Neural progenitor cell (in vitro differentiated cells): ENCODE measurements at regions not wholly inside any gene's neighbourhood (a gene's known extent, or its start where the extent isn't known, plus 50 kb on each side); places are given as distances from the start of the nearest gene placed in this dataset.

Experiments
- DNase-seq: peaks from one replicate; pipeline ENCODE4 v3.0.0-alpha.2; 2016; ENCODE audit warnings: low spot score
- H2AFZ ChIP-seq: fragments of 200-600 bp; sonication (generic); replicated peaks from 2 replicates; pipeline ENCODE4 v1.6.1; 2016; ENCODE audit warnings: antibody characterized with exemption
- H3F3A ChIP-seq: fragments of 200-600 bp; sonication (generic); 2 replicates; pipeline ENCODE4 v1.6.1; 2016; ENCODE audit warnings: antibody characterized with exemption, low read depth
- H3K27ac ChIP-seq: fragments of 200-600 bp; sonication (generic); 2 replicates; pipeline ENCODE4 v1.5.1; 2016; ENCODE audit warnings: mild to moderate bottlenecking
- H3K27me3 ChIP-seq: fragments of 200-600 bp; sonication (generic); 2 replicates; pipeline ENCODE4 v1.6.1; 2016; ENCODE audit warnings: mild to moderate bottlenecking, moderate library complexity
- H3K36me3 ChIP-seq: fragments of 200-600 bp; sonication (generic); 2 replicates; pipeline ENCODE4 v1.5.1; 2016
- H3K4me1 ChIP-seq: fragments of 200-600 bp; sonication (generic); 2 replicates; pipeline ENCODE4 v1.6.1; 2016; ENCODE audit warnings: mixed run types
- H3K4me2 ChIP-seq: fragments of 200-600 bp; sonication (generic); 2 replicates; pipeline ENCODE4 v1.6.1; 2016
- H3K4me3 ChIP-seq: fragments of 200-600 bp; sonication (generic); 2 replicates; pipeline ENCODE4 v1.5.1; 2016
- H3K79me2 ChIP-seq: fragments of 200-600 bp; sonication (generic); 2 replicates; pipeline ENCODE4 v1.6.1; 2016; ENCODE audit warnings: low read depth
- H3K9ac ChIP-seq: fragments of 200-600 bp; sonication (generic); 2 replicates; pipeline ENCODE4 v1.6.1; 2016
- H3K9me3 ChIP-seq: fragments of 200-600 bp; sonication (generic); 2 replicates; pipeline ENCODE4 v1.5.1; 2016; ENCODE audit warnings: low read depth
- H4K20me1 ChIP-seq: fragments of 200-600 bp; sonication (generic); 2 replicates; pipeline ENCODE4 v1.6.1; 2016; ENCODE audit warnings: low read depth
- H3K27ac Mint-ChIP-seq: 3 replicates; pipeline ENCODE4 v1.8.0; 2021; ENCODE audit warnings: mixed read lengths
- H3K27me3 Mint-ChIP-seq: 2 replicates; pipeline ENCODE4 v1.8.0; 2022; ENCODE audit warnings: low read depth, mild to moderate bottlenecking, inconsistent platforms, moderate library complexity, mixed read lengths; ENCODE audit not compliant: insufficient read depth
- H3K36me3 Mint-ChIP-seq: 3 replicates; pipeline ENCODE4 v1.8.0; 2021; ENCODE audit warnings: mixed read lengths
- H3K4me1 Mint-ChIP-seq: 3 replicates; pipeline ENCODE4 v1.8.0; 2021; ENCODE audit warnings: mixed read lengths
- H3K4me3 Mint-ChIP-seq: 3 replicates; pipeline ENCODE4 v1.8.0; 2021; ENCODE audit warnings: mild to moderate bottlenecking, moderate library complexity, mixed read lengths
- H3K9me3 Mint-ChIP-seq: 3 replicates; pipeline ENCODE4 v1.8.0; 2020; ENCODE audit warnings: mixed read lengths
- CTCF ChIP-seq: fragments of 200-600 bp; sonication (generic); IDR thresholded peaks from 2 replicates; pipeline ENCODE4 v1.5.1; 2017; ENCODE audit warnings: antibody characterized with exemption, mild to moderate bottlenecking
- EZH2 ChIP-seq: fragments of 200-600 bp; sonication (generic); IDR thresholded peaks from 2 replicates; pipeline ENCODE4 v1.6.1; 2017; ENCODE audit warnings: antibody characterized with exemption, mild to moderate bottlenecking, moderate library complexity
- EZH2phosphoT487 ChIP-seq: fragments of 200-600 bp; sonication (generic); IDR thresholded peaks from 2 replicates; pipeline ENCODE4 v1.6.1; 2017; ENCODE audit warnings: antibody characterized with exemption

GRCh38 chr19:32273483-32273882 is 71.9 kb upstream of the ZNF507 start:
- H3K79me2 ChIP-seq, result no peaks in the 10 kb centered on the region
- H3K4me3 ChIP-seq, result no peak overlapping the region
- TF ChIP-seq EZH2phosphoT487, result no peak
- TF ChIP-seq EZH2, result no peak
- TF ChIP-seq CTCF, result no peak
- H3K4me1 ChIP-seq, result no peaks in the 10 kb centered on the region
- no peak overlapping the region for H3K4me2 ChIP-seq
- H3K27me3 ChIP-seq, result no peaks in the 10 kb centered on the region
- Mint-ChIP-seq H3K9me3 (peaks cover 3% of the 10 kb centered on the region), H3K27me3 (peaks cover 2% of the 10 kb centered on the region), H3K36me3 (peaks cover 2% of the 10 kb centered on the region), H3K4me3 (no peak overlapping the region), H3K27ac (no peak overlapping the region), H3K4me1 (no peaks in the 10 kb centered on the region)
- DNase-seq, result no peak
- H3K9ac ChIP-seq, result no peak overlapping the region
- no peaks in the 10 kb centered on the region for H3K36me3 ChIP-seq
- no peak overlapping the region for H2AFZ ChIP-seq
- H3K27ac ChIP-seq, result no peak overlapping the region
- no peaks in the 10 kb centered on the region for H4K20me1 ChIP-seq
- H3K9me3 ChIP-seq, result no peaks in the 10 kb centered on the region
- H3F3A ChIP-seq, result no peaks in the 10 kb centered on the region

GRCh38 chr19:32287086-32287485 is 58.3 kb upstream of the ZNF507 start:
- peaks cover 3% of the 10 kb centered on the region for H3K4me1 Mint-ChIP-seq
- Histone ChIP-seq H2AFZ (peak overlapping the region; percentile 94), H3K9ac (no peak overlapping the region)

GRCh38 chr19:32287811-32288227 is 57.6 kb upstream of the ZNF507 start:
- TF ChIP-seq EZH2 (no peak), CTCF (peak; percentile 73), EZH2phosphoT487 (no peak)

More at GRCh38 chr19:32287086-32287485, 58.3 kb upstream of the ZNF507 start:
- no peaks in the 10 kb centered on the region for H3K27me3 ChIP-seq
- Mint-ChIP-seq H3K27ac (no peak overlapping the region), H3K27me3 (peaks cover 3% of the 10 kb centered on the region), H3K9me3 (no peaks in the 10 kb centered on the region), H3K4me3 (no peak overlapping the region), H3K36me3 (no peaks in the 10 kb centered on the region)
- no peaks in the 10 kb centered on the region for H4K20me1 ChIP-seq
- no peaks in the 10 kb centered on the region for H3F3A ChIP-seq
- no peaks in the 10 kb centered on the region for H3K4me1 ChIP-seq
- no peak overlapping the region for H3K4me2 ChIP-seq
- H3K4me3 ChIP-seq, result no peak overlapping the region
- H3K79me2 ChIP-seq, result no peaks in the 10 kb centered on the region
- no peaks in the 10 kb centered on the region for H3K9me3 ChIP-seq
- no peak overlapping the region for H3K27ac ChIP-seq
- DNase-seq, result no peak
- H3K36me3 ChIP-seq, result no peaks in the 10 kb centered on the region
- TF ChIP-seq EZH2 (no peak), EZH2phosphoT487 (no peak), CTCF (no peak)

More at GRCh38 chr19:32287811-32288227, 57.6 kb upstream of the ZNF507 start:
- Histone ChIP-seq H4K20me1 (no peaks in the 10 kb centered on the region), H3K27ac (no peak overlapping the region), H2AFZ (peak overlapping the region; percentile 94), H3F3A (no peaks in the 10 kb centered on the region), H3K79me2 (no peaks in the 10 kb centered on the region), H3K36me3 (no peaks in the 10 kb centered on the region), H3K9ac (no peak overlapping the region), H3K9me3 (no peaks in the 10 kb centered on the region), H3K4me3 (no peak overlapping the region), H3K27me3 (no peaks in the 10 kb centered on the region), H3K4me1 (no peaks in the 10 kb centered on the region), H3K4me2 (no peak overlapping the region)
- H3K4me1 Mint-ChIP-seq, result peaks cover 3% of the 10 kb centered on the region
- H3K4me3 Mint-ChIP-seq, result no peak overlapping the region
- H3K27me3 Mint-ChIP-seq, result peaks cover 5% of the 10 kb centered on the region
- peak; percentile 85 for DNase-seq
- no peaks in the 10 kb centered on the region for H3K9me3 Mint-ChIP-seq
- no peak overlapping the region for H3K27ac Mint-ChIP-seq
- H3K36me3 Mint-ChIP-seq, result no peaks in the 10 kb centered on the region
